Globus pallidus (tissue), 1 donor: ENCODE measurements at regions not wholly inside any gene's neighbourhood (a gene's known extent, or its start where the extent isn't known, plus 50 kb on each side); places are given as distances from the start of the nearest gene placed in this dataset.
"Not testable (repeated sequence)": the region's sequence is repeated elsewhere in the genome, so short reads cannot be mapped to it uniquely, and the experiment has no call there.

Source experiments
- DNase-seq: peaks from one replicate; pipeline ENCODE4 v3.0.0-alpha.2; 2015; ENCODE audit warnings: low spot score

- DNase-seq, result no peak
Measured at GRCh38 chr2:217366966-217367365, 507.1 kb upstream of the TNP1 start.

- DNase-seq, result no peak
Measured at GRCh38 chr2:217366266-217366895, 506.5 kb upstream of the TNP1 start.

- no peak for DNase-seq
Measured at GRCh38 chr2:217365656-217366055, 505.8 kb upstream of the TNP1 start.

- DNase-seq, result no peak
Measured at GRCh38 chr2:217364224-217364623, 504.4 kb upstream of the TNP1 start.

GRCh38 chr2:217363470-217363869 is 503.6 kb upstream of the TNP1 start:
- DNase-seq, result no peak

- DNase-seq, result no peak
Measured at GRCh38 chr2:217362710-217363109, 502.8 kb upstream of the TNP1 start.

GRCh38 chr2:217362286-217362685 is 502.4 kb upstream of the TNP1 start:
- DNase-seq, result no peak

- no peak for DNase-seq
Measured at GRCh38 chr2:217361483-217361880, 501.6 kb upstream of the TNP1 start.

- no peak for DNase-seq
Measured at GRCh38 chr2:217360781-217361482, 501.1 kb upstream of the TNP1 start.

GRCh38 chr2:217360111-217360510 is 500.2 kb upstream of the TNP1 start:
- peak; percentile 26 for DNase-seq

- DNase-seq, result no peak
Measured at GRCh38 chr2:217357886-217358620, 498.2 kb upstream of the TNP1 start.

- peak; percentile 78 for DNase-seq
Measured at GRCh38 chr2:217356781-217357180, 496.9 kb upstream of the TNP1 start.

- no peak for DNase-seq
Measured at GRCh38 chr2:217356142-217356541, 496.3 kb upstream of the TNP1 start.

- no peak for DNase-seq
Measured at GRCh38 chr2:217353591-217353990, 493.7 kb upstream of the TNP1 start.

GRCh38 chr2:217351378-217351777 is 491.5 kb upstream of the TNP1 start:
- DNase-seq, result no peak

- no peak for DNase-seq
Measured at GRCh38 chr2:217349251-217349650, 489.4 kb upstream of the TNP1 start.

- DNase-seq, result not testable (repeated sequence)
Measured at GRCh38 chr2:217347630-217348029, 487.8 kb upstream of the TNP1 start.

- DNase-seq, result not testable (repeated sequence)
Measured at GRCh38 chr2:217346043-217346442, 486.2 kb upstream of the TNP1 start.

GRCh38 chr2:217340899-217341298 is 481.0 kb upstream of the TNP1 start:
- DNase-seq, result no peak

- no peak for DNase-seq
Measured at GRCh38 chr2:217340176-217340575, 480.3 kb upstream of the TNP1 start.

GRCh38 chr2:217339753-217340152 is 479.9 kb upstream of the TNP1 start:
- DNase-seq, result no peak

GRCh38 chr2:217338306-217338916 is 478.5 kb upstream of the TNP1 start:
- no peak for DNase-seq

- no peak for DNase-seq
Measured at GRCh38 chr2:217337771-217338170, 477.9 kb upstream of the TNP1 start.
